Rectal smooth muscle tissue (tissue), 1 donor: ENCODE measurements at regions not wholly inside any gene's neighbourhood (a gene's known extent, or its start where the extent isn't known, plus 50 kb on each side); places are given as distances from the start of the nearest gene placed in this dataset.
"Not testable (repeated sequence)": the region's sequence is repeated elsewhere in the genome, so short reads cannot be mapped to it uniquely, and the experiment has no call there.

Source experiments
- H3K27ac ChIP-seq: one replicate; pipeline ENCODE4 v1.7.0; 2013; ENCODE audit warnings: low read depth, low read length, inconsistent platforms
- H3K27me3 ChIP-seq: one replicate; pipeline ENCODE4 v1.7.0; 2013; ENCODE audit warnings: low read length; ENCODE audit not compliant: control insufficient read depth, insufficient read depth
- H3K36me3 ChIP-seq: one replicate; pipeline ENCODE4 v1.7.0; 2013; ENCODE audit warnings: low read length; ENCODE audit not compliant: control insufficient read depth, insufficient read depth
- H3K4me1 ChIP-seq: one replicate; pipeline ENCODE4 v1.7.0; 2013; ENCODE audit warnings: low read length; ENCODE audit not compliant: control insufficient read depth, insufficient read depth
- H3K4me3 ChIP-seq: one replicate; pipeline ENCODE4 v1.7.0; 2013; ENCODE audit warnings: low read length
- H3K9ac ChIP-seq: one replicate; pipeline ENCODE4 v1.7.0; 2013; ENCODE audit warnings: low read length

- Histone ChIP-seq H3K36me3 (no peaks in the 10 kb centered on the region), H3K4me1 (peaks cover 3% of the 10 kb centered on the region), H3K27me3 (no peaks in the 10 kb centered on the region), H3K27ac (no peak overlapping the region), H3K4me3 (no peak overlapping the region), H3K9ac (no peak overlapping the region)
Observed at GRCh38 chr6:144952456-144953240, 667.5 kb downstream of the UTRN start.

GRCh38 chr6:144953552-144954240, 668.6 kb downstream of the UTRN start:
- Histone ChIP-seq H3K4me3 (no peak overlapping the region), H3K36me3 (no peaks in the 10 kb centered on the region), H3K9ac (no peak overlapping the region), H3K4me1 (peaks cover 3% of the 10 kb centered on the region), H3K27ac (no peak overlapping the region), H3K27me3 (no peaks in the 10 kb centered on the region)

- H3K27ac ChIP-seq, result no peak overlapping the region
- no peak overlapping the region for H3K4me3 ChIP-seq
- no peaks in the 10 kb centered on the region for H3K36me3 ChIP-seq
- H3K9ac ChIP-seq, result no peak overlapping the region
- no peaks in the 10 kb centered on the region for H3K27me3 ChIP-seq
- peaks cover 3% of the 10 kb centered on the region for H3K4me1 ChIP-seq
Observed at GRCh38 chr6:144954241-144954556, 669.1 kb downstream of the UTRN start.

GRCh38 chr6:144955392-144955791, 670.3 kb downstream of the UTRN start:
- H3K36me3 ChIP-seq, result no peaks in the 10 kb centered on the region
- no peak overlapping the region for H3K9ac ChIP-seq
- peaks cover 3% of the 10 kb centered on the region for H3K4me1 ChIP-seq
- H3K27me3 ChIP-seq, result no peaks in the 10 kb centered on the region
- H3K27ac ChIP-seq, result no peak overlapping the region
- no peak overlapping the region for H3K4me3 ChIP-seq

- H3K27ac ChIP-seq, result peak overlapping the region; percentile 30
Observed at GRCh38 chr6:144955859-144956258, 670.7 kb downstream of the UTRN start.

GRCh38 chr6:144956697-144957096, 671.6 kb downstream of the UTRN start:
- H3K4me3 ChIP-seq, H3K36me3 ChIP-seq, H3K4me1 ChIP-seq, H3K27ac ChIP-seq, H3K9ac ChIP-seq, H3K27me3 ChIP-seq: not testable (repeated sequence)

More at GRCh38 chr6:144955859-144956258, 670.7 kb downstream of the UTRN start:
- H3K4me1 ChIP-seq, result peaks cover 3% of the 10 kb centered on the region
- no peak overlapping the region for H3K9ac ChIP-seq
- no peaks in the 10 kb centered on the region for H3K27me3 ChIP-seq
- no peaks in the 10 kb centered on the region for H3K36me3 ChIP-seq
- no peak overlapping the region for H3K4me3 ChIP-seq

- Histone ChIP-seq H3K4me3 (no peak overlapping the region), H3K4me1 (peaks cover 3% of the 10 kb centered on the region), H3K27ac (no peak overlapping the region), H3K9ac (no peak overlapping the region), H3K27me3 (no peaks in the 10 kb centered on the region), H3K36me3 (no peaks in the 10 kb centered on the region)
Observed at GRCh38 chr6:144957236-144957937, 672.3 kb downstream of the UTRN start.

- Histone ChIP-seq H3K9ac (no peak overlapping the region), H3K36me3 (no peaks in the 10 kb centered on the region), H3K27ac (no peak overlapping the region), H3K4me1 (no peaks in the 10 kb centered on the region), H3K4me3 (no peak overlapping the region), H3K27me3 (no peaks in the 10 kb centered on the region)
Observed at GRCh38 chr6:144969154-144969553, 684.0 kb downstream of the UTRN start.

GRCh38 chr6:144969602-144970272, 684.6 kb downstream of the UTRN start:
- Histone ChIP-seq H3K36me3 (no peaks in the 10 kb centered on the region), H3K27me3 (no peaks in the 10 kb centered on the region), H3K9ac (no peak overlapping the region), H3K4me3 (no peak overlapping the region), H3K27ac (no peak overlapping the region), H3K4me1 (no peaks in the 10 kb centered on the region)

GRCh38 chr6:144977250-144977864, 692.2 kb downstream of the UTRN start:
- not testable (repeated sequence) for H3K27me3 ChIP-seq

GRCh38 chr6:144978208-144978607, 693.1 kb downstream of the UTRN start:
- H3K27me3 ChIP-seq, result no peaks in the 10 kb centered on the region
- H3K36me3 ChIP-seq, result no peaks in the 10 kb centered on the region
- H3K4me1 ChIP-seq, result no peaks in the 10 kb centered on the region
- H3K4me3 ChIP-seq, result no peak overlapping the region
- no peak overlapping the region for H3K9ac ChIP-seq
- H3K27ac ChIP-seq, result no peak overlapping the region

More at GRCh38 chr6:144977250-144977864, 692.2 kb downstream of the UTRN start:
- H3K27ac ChIP-seq, H3K36me3 ChIP-seq, H3K4me1 ChIP-seq, H3K9ac ChIP-seq: not testable (repeated sequence)
- peak overlapping the region; percentile 46 for H3K4me3 ChIP-seq

- no peak overlapping the region for H3K27ac ChIP-seq
- H3K9ac ChIP-seq, result no peak overlapping the region
- H3K4me3 ChIP-seq, result no peak overlapping the region
- H3K4me1 ChIP-seq, result no peaks in the 10 kb centered on the region
- H3K36me3 ChIP-seq, result no peaks in the 10 kb centered on the region
- H3K27me3 ChIP-seq, result no peaks in the 10 kb centered on the region
Observed at GRCh38 chr6:144986271-144986670, 701.1 kb downstream of the UTRN start.
